ENCODE measurements at regions not wholly inside any gene's neighbourhood (a gene's known extent, or its start where the extent isn't known, plus 50 kb on each side); places are given as distances from the start of the nearest gene placed in this dataset.

GRCh38 chr6:140644017-140644416, 1269.6 kb upstream of the CITED2 start:
- WGBS (ENCODE audit: extremely low coverage, insufficient coverage, low lambda C conversion rate): no CpG with 5 or more reads among the region's 2 CpGs
- H3K79me1 ChIP-seq (ENCODE audit: low read length): no peaks in the 10 kb centered on the region

DNA sequence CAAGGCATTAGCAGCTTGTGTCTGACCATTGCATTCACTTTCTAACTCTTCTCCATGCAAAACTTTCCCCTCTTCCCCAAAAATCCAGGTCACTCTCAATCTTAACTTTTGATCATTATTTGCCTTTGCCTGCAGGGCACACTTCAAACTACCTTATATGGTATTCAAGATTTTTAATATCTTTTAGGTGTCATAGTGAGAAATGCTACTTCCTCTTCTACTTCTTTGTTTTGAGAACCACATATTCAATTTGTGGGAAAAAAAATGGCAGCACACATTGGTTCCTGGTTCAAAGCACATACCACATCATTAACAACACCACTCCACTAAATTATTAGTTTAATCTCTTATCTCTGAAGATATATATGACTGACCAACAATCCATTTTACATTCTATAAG, 1267.0 kb upstream of the CITED2 start:
- DNase-seq: no peak
- Histone ChIP-seq H4K8ac (ENCODE audit: low read depth, low read length) (no peak overlapping the region), H3K9ac (ENCODE audit: low read length) (no peak overlapping the region), H3K4me1 (ENCODE audit: control insufficient read depth, low read depth, low read length) (no peaks in the 10 kb centered on the region), H2AK5ac (ENCODE audit: low read length) (no peak overlapping the region), H3K79me2 (ENCODE audit: control insufficient read depth, insufficient read depth, low read length) (no peaks in the 10 kb centered on the region), H3K4me2 (ENCODE audit: low read length) (no peak overlapping the region), H4K5ac (ENCODE audit: low read length) (no peak overlapping the region), H3K23ac (ENCODE audit: low read length) (no peak overlapping the region), H3K27me3 (ENCODE audit: insufficient read depth, low read length, poor library complexity) (no peaks in the 10 kb centered on the region), H3K18ac (ENCODE audit: low read length) (no peak overlapping the region), H2BK15ac (replicated peaks; ENCODE audit: low read depth) (no peak overlapping the region), H3K4ac (ENCODE audit: low read depth, low read length) (no peak overlapping the region), H2BK120ac (ENCODE audit: low read depth, low read length) (no peak overlapping the region), H3K27ac (ENCODE audit: low read depth, low read length) (no peak overlapping the region), H3K79me1 (ENCODE audit: low read length) (no peaks in the 10 kb centered on the region), H2BK5ac (ENCODE audit: low read length) (no peak overlapping the region), H3K56ac (ENCODE audit: low read length) (no peak overlapping the region), H3K36me3 (ENCODE audit: control insufficient read depth, insufficient read depth, low read length) (no peaks in the 10 kb centered on the region), H3K4me3 (ENCODE audit: low read length) (no peak overlapping the region)

More at GRCh38 chr6:140644017-140644416, 1269.6 kb upstream of the CITED2 start:
- H2BK5ac ChIP-seq (ENCODE audit: low read length): no peak overlapping the region
- no peak overlapping the region for H3K9ac ChIP-seq (ENCODE audit: low read length)
- H3K36me3 ChIP-seq (ENCODE audit: control insufficient read depth, insufficient read depth, low read length): no peaks in the 10 kb centered on the region
- H2BK15ac ChIP-seq (replicated peaks; ENCODE audit: low read depth): no peak overlapping the region
- H2AK5ac ChIP-seq (ENCODE audit: low read length): no peak overlapping the region
- no peaks in the 10 kb centered on the region for H3K79me2 ChIP-seq (ENCODE audit: control insufficient read depth, insufficient read depth, low read length)
- H3K27ac ChIP-seq (ENCODE audit: low read depth, low read length): no peak overlapping the region
- H3K27me3 ChIP-seq (ENCODE audit: insufficient read depth, low read length, poor library complexity): no peaks in the 10 kb centered on the region
- H3K4ac ChIP-seq (ENCODE audit: low read depth, low read length): no peak overlapping the region
- no peak overlapping the region for H4K5ac ChIP-seq (ENCODE audit: low read length)
- H3K4me3 ChIP-seq (ENCODE audit: low read length): no peak overlapping the region
- H3K4me1 ChIP-seq (ENCODE audit: control insufficient read depth, low read depth, low read length): no peaks in the 10 kb centered on the region
- H2BK120ac ChIP-seq (ENCODE audit: low read depth, low read length): no peak overlapping the region
- H3K56ac ChIP-seq (ENCODE audit: low read length): no peak overlapping the region
- no peak overlapping the region for H3K23ac ChIP-seq (ENCODE audit: low read length)
- no peak for DNase-seq
- no peak overlapping the region for H3K4me2 ChIP-seq (ENCODE audit: low read length)
- no peak overlapping the region for H4K8ac ChIP-seq (ENCODE audit: low read depth, low read length)
- no peak overlapping the region for H3K18ac ChIP-seq (ENCODE audit: low read length)

DNA sequence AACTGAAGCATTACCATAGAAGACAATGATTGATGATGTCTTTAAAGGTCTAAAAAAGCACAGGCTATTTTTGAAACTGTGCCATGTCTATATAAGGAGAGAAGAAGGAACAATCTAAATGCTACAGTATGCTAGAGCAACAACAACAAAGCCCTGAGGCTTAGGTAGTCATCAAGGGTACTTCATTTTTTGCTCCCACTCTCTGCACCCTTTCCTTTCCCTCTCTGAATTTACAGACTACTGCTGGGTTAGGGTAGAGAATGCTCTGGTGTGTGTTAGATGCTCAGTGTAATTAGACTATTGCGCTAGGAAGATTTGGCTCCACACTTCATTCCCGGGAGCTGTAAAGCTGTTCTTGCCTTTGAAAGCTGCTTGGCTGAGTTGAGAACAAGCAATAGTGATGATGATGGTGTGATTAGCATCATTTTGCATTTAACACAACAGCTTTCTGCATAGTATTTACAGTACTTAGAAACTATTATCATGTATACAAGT, 1262.5 kb upstream of the CITED2 start:
- H3K9ac ChIP-seq (ENCODE audit: low read length): no peak overlapping the region
- no peaks in the 10 kb centered on the region for H3K79me2 ChIP-seq (ENCODE audit: control insufficient read depth, insufficient read depth, low read length)
- DNase-seq: no peak
- no peak overlapping the region for H4K5ac ChIP-seq (ENCODE audit: low read length)
- no peak overlapping the region for H3K4me3 ChIP-seq (ENCODE audit: low read length)
- H3K36me3 ChIP-seq (ENCODE audit: control insufficient read depth, insufficient read depth, low read length): no peaks in the 10 kb centered on the region
- H2BK15ac ChIP-seq (replicated peaks; ENCODE audit: low read depth): no peak overlapping the region
- no peak overlapping the region for H4K8ac ChIP-seq (ENCODE audit: low read depth, low read length)
- WGBS (ENCODE audit: extremely low coverage, insufficient coverage, low lambda C conversion rate): no CpG with 5 or more reads among the region's 2 CpGs
- no peak overlapping the region for H2BK120ac ChIP-seq (ENCODE audit: low read depth, low read length)
- no peak overlapping the region for H3K27ac ChIP-seq (ENCODE audit: low read depth, low read length)
- no peak overlapping the region for H3K18ac ChIP-seq (ENCODE audit: low read length)
- no peak overlapping the region for H3K23ac ChIP-seq (ENCODE audit: low read length)
- no peaks in the 10 kb centered on the region for H3K27me3 ChIP-seq (ENCODE audit: insufficient read depth, low read length, poor library complexity)
- no peak overlapping the region for H2AK5ac ChIP-seq (ENCODE audit: low read length)
- H3K4ac ChIP-seq (ENCODE audit: low read depth, low read length): no peak overlapping the region
- H3K4me2 ChIP-seq (ENCODE audit: low read length): no peak overlapping the region
- no peak overlapping the region for H3K56ac ChIP-seq (ENCODE audit: low read length)
- no peaks in the 10 kb centered on the region for H3K4me1 ChIP-seq (ENCODE audit: control insufficient read depth, low read depth, low read length)
- no peaks in the 10 kb centered on the region for H3K79me1 ChIP-seq (ENCODE audit: low read length)
- no peak overlapping the region for H2BK5ac ChIP-seq (ENCODE audit: low read length)

GRCh38 chr6:140636271-140636907, 1261.9 kb upstream of the CITED2 start:
- no peak overlapping the region for H3K4ac ChIP-seq (ENCODE audit: low read depth, low read length)
- no peak overlapping the region for H3K27ac ChIP-seq (ENCODE audit: low read depth, low read length)
- no CpG with 5 or more reads among the region's 11 CpGs for WGBS (ENCODE audit: extremely low coverage, insufficient coverage, low lambda C conversion rate)

GRCh38 chr6:140627002-140627401, 1252.6 kb upstream of the CITED2 start:
- Histone ChIP-seq H3K23ac (ENCODE audit: low read length) (no peak overlapping the region), H3K4ac (ENCODE audit: low read depth, low read length) (no peak overlapping the region), H3K36me3 (ENCODE audit: control insufficient read depth, insufficient read depth, low read length) (no peaks in the 10 kb centered on the region), H3K79me1 (ENCODE audit: low read length) (no peaks in the 10 kb centered on the region), H3K27me3 (ENCODE audit: insufficient read depth, low read length, poor library complexity) (no peaks in the 10 kb centered on the region), H3K9ac (ENCODE audit: low read length) (no peak overlapping the region), H2BK5ac (ENCODE audit: low read length) (no peak overlapping the region), H4K5ac (ENCODE audit: low read length) (no peak overlapping the region), H2AK5ac (ENCODE audit: low read length) (no peak overlapping the region), H3K4me1 (ENCODE audit: control insufficient read depth, low read depth, low read length) (no peaks in the 10 kb centered on the region), H3K4me3 (ENCODE audit: low read length) (no peak overlapping the region), H3K18ac (ENCODE audit: low read length) (no peak overlapping the region), H3K27ac (ENCODE audit: low read depth, low read length) (no peak overlapping the region), H3K56ac (ENCODE audit: low read length) (no peak overlapping the region), H3K79me2 (ENCODE audit: control insufficient read depth, insufficient read depth, low read length) (no peaks in the 10 kb centered on the region), H3K4me2 (ENCODE audit: low read length) (no peak overlapping the region), H2BK15ac (replicated peaks; ENCODE audit: low read depth) (no peak overlapping the region), H4K8ac (ENCODE audit: low read depth, low read length) (no peak overlapping the region), H2BK120ac (ENCODE audit: low read depth, low read length) (no peak overlapping the region)
- DNase-seq: peak; percentile 25
- WGBS (ENCODE audit: extremely low coverage, insufficient coverage, low lambda C conversion rate): no CpG with 5 or more reads among the region's 1 CpG

More at GRCh38 chr6:140636271-140636907, 1261.9 kb upstream of the CITED2 start:
- Histone ChIP-seq H2BK15ac (replicated peaks; ENCODE audit: low read depth) (no peak overlapping the region), H3K4me1 (ENCODE audit: control insufficient read depth, low read depth, low read length) (no peaks in the 10 kb centered on the region), H3K79me2 (ENCODE audit: control insufficient read depth, insufficient read depth, low read length) (no peaks in the 10 kb centered on the region), H3K79me1 (ENCODE audit: low read length) (no peaks in the 10 kb centered on the region), H3K4me3 (ENCODE audit: low read length) (no peak overlapping the region), H4K5ac (ENCODE audit: low read length) (no peak overlapping the region), H3K36me3 (ENCODE audit: control insufficient read depth, insufficient read depth, low read length) (no peaks in the 10 kb centered on the region), H3K4me2 (ENCODE audit: low read length) (no peak overlapping the region), H2AK5ac (ENCODE audit: low read length) (no peak overlapping the region), H3K56ac (ENCODE audit: low read length) (no peak overlapping the region), H3K23ac (ENCODE audit: low read length) (no peak overlapping the region), H2BK5ac (ENCODE audit: low read length) (no peak overlapping the region), H2BK120ac (ENCODE audit: low read depth, low read length) (no peak overlapping the region), H3K18ac (ENCODE audit: low read length) (no peak overlapping the region), H4K8ac (ENCODE audit: low read depth, low read length) (no peak overlapping the region), H3K27me3 (ENCODE audit: insufficient read depth, low read length, poor library complexity) (no peaks in the 10 kb centered on the region), H3K9ac (ENCODE audit: low read length) (no peak overlapping the region)
- no peak for DNase-seq

DNA sequence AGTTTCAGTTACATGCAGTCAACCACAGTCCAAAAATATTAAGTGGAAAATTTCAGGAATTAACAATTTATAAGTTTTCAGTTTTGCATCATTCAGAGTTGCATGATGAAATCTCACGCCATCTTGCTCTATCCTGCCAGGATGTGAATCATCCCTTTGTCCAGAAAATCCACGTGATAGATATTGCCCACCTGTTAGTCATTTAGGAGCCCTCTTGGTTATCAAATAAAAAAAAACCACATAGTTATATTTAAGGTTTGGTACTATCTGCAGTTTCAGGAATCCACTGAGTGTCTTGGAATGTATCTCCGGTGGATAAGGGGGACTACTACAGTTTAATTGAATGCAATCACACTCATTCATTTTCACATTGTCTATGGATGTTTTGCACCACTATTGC, 1249.0 kb upstream of the CITED2 start:
- H3K27me3 ChIP-seq (ENCODE audit: insufficient read depth, low read length, poor library complexity): no peaks in the 10 kb centered on the region
- no peak overlapping the region for H2BK5ac ChIP-seq (ENCODE audit: low read length)
- no peak overlapping the region for H3K18ac ChIP-seq (ENCODE audit: low read length)
- no peak overlapping the region for H4K8ac ChIP-seq (ENCODE audit: low read depth, low read length)
- H2AK5ac ChIP-seq (ENCODE audit: low read length): no peak overlapping the region
- H3K79me1 ChIP-seq (ENCODE audit: low read length): no peaks in the 10 kb centered on the region
- H2BK15ac ChIP-seq (replicated peaks; ENCODE audit: low read depth): no peak overlapping the region
- no peak for DNase-seq
- no peak overlapping the region for H4K5ac ChIP-seq (ENCODE audit: low read length)
- no peaks in the 10 kb centered on the region for H3K4me1 ChIP-seq (ENCODE audit: control insufficient read depth, low read depth, low read length)
- H3K23ac ChIP-seq (ENCODE audit: low read length): no peak overlapping the region
- H3K79me2 ChIP-seq (ENCODE audit: control insufficient read depth, insufficient read depth, low read length): no peaks in the 10 kb centered on the region
- no CpG with 5 or more reads among the region's 3 CpGs for WGBS (ENCODE audit: extremely low coverage, insufficient coverage, low lambda C conversion rate)
- H3K9ac ChIP-seq (ENCODE audit: low read length): no peak overlapping the region
- no peak overlapping the region for H3K4ac ChIP-seq (ENCODE audit: low read depth, low read length)
- no peak overlapping the region for H3K4me3 ChIP-seq (ENCODE audit: low read length)
- H3K36me3 ChIP-seq (ENCODE audit: control insufficient read depth, insufficient read depth, low read length): no peaks in the 10 kb centered on the region
- no peak overlapping the region for H3K56ac ChIP-seq (ENCODE audit: low read length)
- no peak overlapping the region for H3K4me2 ChIP-seq (ENCODE audit: low read length)
- H3K27ac ChIP-seq (ENCODE audit: low read depth, low read length): no peak overlapping the region
- H2BK120ac ChIP-seq (ENCODE audit: low read depth, low read length): no peak overlapping the region

Measured in mesendoderm (in vitro differentiated cells).